Ishikawa (cell line): ENCODE measurements at regions not wholly inside any gene's neighbourhood (a gene's known extent, or its start where the extent isn't known, plus 50 kb on each side); places are given as distances from the start of the nearest gene placed in this dataset.

Source experiments
- CREB1 ChIP-seq: IDR thresholded peaks from 2 replicates; pipeline ENCODE4 v1.6.1; 2012; ENCODE audit warnings: low read depth
- EGR1 ChIP-seq: IDR thresholded peaks from 2 replicates; pipeline ENCODE4 v1.6.1; 2012
- EP300 ChIP-seq: IDR thresholded peaks from 2 replicates; pipeline ENCODE4 v1.6.1; 2012; ENCODE audit warnings: borderline replicate concordance
- NFIC ChIP-seq: IDR thresholded peaks from 2 replicates; pipeline ENCODE4 v1.6.1; 2012
- RAD21 ChIP-seq: IDR thresholded peaks from 2 replicates; pipeline ENCODE4 v1.6.1; 2012; ENCODE audit warnings: low read depth
- TAF1 ChIP-seq: IDR thresholded peaks from 2 replicates; pipeline ENCODE4 v1.6.1; 2012; ENCODE audit warnings: low read depth, mild to moderate bottlenecking
- TCF12 ChIP-seq: IDR thresholded peaks from 2 replicates; pipeline ENCODE4 v1.6.1; 2012; ENCODE audit warnings: low read depth
- YY1 ChIP-seq: IDR thresholded peaks from 2 replicates; pipeline ENCODE4 v1.6.1; 2012; ENCODE audit warnings: low read depth
- ZBTB7A ChIP-seq: IDR thresholded peaks from 2 replicates; pipeline ENCODE4 v1.6.1; 2012; ENCODE audit warnings: low read depth
- TF ChIP-seq, protein P1 (sequence below): IDR thresholded peaks from 2 replicates; pipeline ENCODE4 v1.6.1; 2012

DNA sequence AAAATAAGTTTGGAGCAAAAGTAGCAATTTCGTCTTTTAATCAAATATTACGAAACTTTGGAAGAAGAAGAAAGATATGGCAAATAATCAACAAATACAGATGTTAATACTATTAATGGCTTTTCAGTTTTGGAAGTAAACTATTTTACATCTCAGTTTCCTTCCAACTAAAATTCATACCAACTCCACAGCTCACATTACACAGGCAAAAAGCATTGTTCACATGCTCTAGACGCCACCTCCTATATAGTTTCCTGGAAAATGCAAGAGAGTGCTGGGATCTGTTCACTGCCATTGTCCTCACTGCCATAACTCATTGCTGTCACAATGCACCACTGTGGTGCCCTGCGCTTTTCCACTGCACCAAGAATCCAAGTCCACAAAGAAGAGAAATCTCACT lies 149.0 kb upstream of the FTMT start:
- TF ChIP-seq CREB1 (no peak), NFIC (no peak), YY1 (no peak), TAF1 (no peak), RAD21 (no peak), EP300 (no peak), TCF12 (no peak), ZBTB7A (no peak), EGR1 (no peak)
- TF ChIP-seq, protein P1, sequence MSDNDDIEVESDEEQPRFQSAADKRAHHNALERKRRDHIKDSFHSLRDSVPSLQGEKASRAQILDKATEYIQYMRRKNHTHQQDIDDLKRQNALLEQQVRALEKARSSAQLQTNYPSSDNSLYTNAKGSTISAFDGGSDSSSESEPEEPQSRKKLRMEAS = no peak
